ENCODE measurements at regions not wholly inside any gene's neighbourhood (a gene's known extent, or its start where the extent isn't known, plus 50 kb on each side); places are given as distances from the start of the nearest gene placed in this dataset.

GRCh38 chr3:194259982-194260766, 91.0 kb downstream of the CPN2 start:
- Histone ChIP-seq H3K36me3 (replicated peaks; ENCODE audit: insufficient read depth, low read length) (no peaks in the 10 kb centered on the region), H3K4me3 (ENCODE audit: low read length) (no peak overlapping the region), H3K27me3 (replicated peaks; ENCODE audit: insufficient read depth, low read length) (no peaks in the 10 kb centered on the region), H2AFZ (ENCODE audit: low read length) (no peak overlapping the region), H3K27ac (ENCODE audit: low read length) (no peak overlapping the region), H3F3A (ENCODE audit: insufficient read depth, low read length) (no peaks in the 10 kb centered on the region), H4K20me1 (ENCODE audit: insufficient read depth, low read length) (no peaks in the 10 kb centered on the region), H3K79me2 (ENCODE audit: low read length) (no peaks in the 10 kb centered on the region), H3K4me2 (ENCODE audit: low read depth, low read length) (no peak overlapping the region), H3K9me2 (replicated peaks; ENCODE audit: insufficient read depth, low read length) (no peaks in the 10 kb centered on the region), H3K4me1 (ENCODE audit: low read length) (no peaks in the 10 kb centered on the region), H3K9ac (ENCODE audit: low read length) (no peak overlapping the region), H3K9me3 (replicated peaks; ENCODE audit: insufficient read depth, low read length) (no peaks in the 10 kb centered on the region)
- DNase-seq, result no peak
- TF ChIP-seq EZH2 (optimal IDR thresholded peaks at IDR 0.05; ENCODE audit: low read depth, low read length) (no peak), EZH2phosphoT487 (IDR thresholded peaks at IDR 0.05; ENCODE audit: low read length) (no peak), CTCF (IDR thresholded peaks at IDR 0.05; ENCODE audit: low read length) (no peak)

- H3K4me2 ChIP-seq (ENCODE audit: low read depth, low read length), result no peak overlapping the region
- H3K36me3 ChIP-seq (replicated peaks; ENCODE audit: insufficient read depth, low read length), result no peaks in the 10 kb centered on the region
- no peaks in the 10 kb centered on the region for H3F3A ChIP-seq (ENCODE audit: insufficient read depth, low read length)
- H3K79me2 ChIP-seq (ENCODE audit: low read length), result no peaks in the 10 kb centered on the region
- no peak overlapping the region for H3K4me3 ChIP-seq (ENCODE audit: low read length)
- no peak overlapping the region for H3K27ac ChIP-seq (ENCODE audit: low read length)
- no peaks in the 10 kb centered on the region for H4K20me1 ChIP-seq (ENCODE audit: insufficient read depth, low read length)
- H2AFZ ChIP-seq (ENCODE audit: low read length), result no peak overlapping the region
- no peaks in the 10 kb centered on the region for H3K9me2 ChIP-seq (replicated peaks; ENCODE audit: insufficient read depth, low read length)
- H3K27me3 ChIP-seq (replicated peaks; ENCODE audit: insufficient read depth, low read length), result no peaks in the 10 kb centered on the region
- peaks cover 5% of the 10 kb centered on the region; the same call in 1 of the 2 replicates for H3K4me1 ChIP-seq (ENCODE audit: low read length)
- H3K9ac ChIP-seq (ENCODE audit: low read length), result no peak overlapping the region
- H3K9me3 ChIP-seq (replicated peaks; ENCODE audit: insufficient read depth, low read length), result no peaks in the 10 kb centered on the region
- TF ChIP-seq EZH2 (optimal IDR thresholded peaks at IDR 0.05; ENCODE audit: low read depth, low read length) (no peak), CTCF (IDR thresholded peaks at IDR 0.05; ENCODE audit: low read length) (no peak), EZH2phosphoT487 (IDR thresholded peaks at IDR 0.05; ENCODE audit: low read length) (no peak)
- DNase-seq, result no peak
These were observed 89.5 kb downstream of the CPN2 start for GRCh38 chr3:194261581-194262063.

- DNase-seq, result no peak
- no peaks in the 10 kb centered on the region for H4K20me1 ChIP-seq (ENCODE audit: insufficient read depth, low read length)
- H2AFZ ChIP-seq (ENCODE audit: low read length), result no peak overlapping the region
- no peaks in the 10 kb centered on the region for H3K79me2 ChIP-seq (ENCODE audit: low read length)
- no peaks in the 10 kb centered on the region for H3F3A ChIP-seq (ENCODE audit: insufficient read depth, low read length)
- H3K4me2 ChIP-seq (ENCODE audit: low read depth, low read length), result no peak overlapping the region
- no peak overlapping the region for H3K4me3 ChIP-seq (ENCODE audit: low read length)
- no peaks in the 10 kb centered on the region for H3K27me3 ChIP-seq (replicated peaks; ENCODE audit: insufficient read depth, low read length)
- TF ChIP-seq EZH2phosphoT487 (IDR thresholded peaks at IDR 0.05; ENCODE audit: low read length) (no peak), CTCF (IDR thresholded peaks at IDR 0.05; ENCODE audit: low read length) (no peak), EZH2 (optimal IDR thresholded peaks at IDR 0.05; ENCODE audit: low read depth, low read length) (no peak)
- no peaks in the 10 kb centered on the region for H3K9me3 ChIP-seq (replicated peaks; ENCODE audit: insufficient read depth, low read length)
- no peaks in the 10 kb centered on the region for H3K36me3 ChIP-seq (replicated peaks; ENCODE audit: insufficient read depth, low read length)
- no peaks in the 10 kb centered on the region for H3K9me2 ChIP-seq (replicated peaks; ENCODE audit: insufficient read depth, low read length)
- no peak overlapping the region for H3K27ac ChIP-seq (ENCODE audit: low read length)
- H3K9ac ChIP-seq (ENCODE audit: low read length), result no peak overlapping the region
- H3K4me1 ChIP-seq (ENCODE audit: low read length), result peaks cover 5% of the 10 kb centered on the region; the same call in 1 of the 2 replicates
These were observed 88.8 kb downstream of the CPN2 start for GRCh38 chr3:194262176-194262924.
